OCI-LY3 (cell line): ENCODE measurements at regions not wholly inside any gene's neighbourhood (a gene's known extent, or its start where the extent isn't known, plus 50 kb on each side); places are given as distances from the start of the nearest gene placed in this dataset.

Source experiments
- EZH2phosphoT487 ChIP-seq: fragments of 200-600 bp; shearing (Covaris generic); IDR thresholded peaks from 2 replicates; pipeline ENCODE4 v1.6.1; 2018; ENCODE audit warnings: antibody characterized with exemption, mixed run types, low read depth
- TF ChIP-seq, protein P1 (sequence below): fragments of 200-600, 300-600 bp; sonication (generic); IDR thresholded peaks from 2 replicates; pipeline ENCODE4 v1.5.1; 2014; ENCODE audit warnings: antibody characterized with exemption, low read length, low read depth

DNA sequence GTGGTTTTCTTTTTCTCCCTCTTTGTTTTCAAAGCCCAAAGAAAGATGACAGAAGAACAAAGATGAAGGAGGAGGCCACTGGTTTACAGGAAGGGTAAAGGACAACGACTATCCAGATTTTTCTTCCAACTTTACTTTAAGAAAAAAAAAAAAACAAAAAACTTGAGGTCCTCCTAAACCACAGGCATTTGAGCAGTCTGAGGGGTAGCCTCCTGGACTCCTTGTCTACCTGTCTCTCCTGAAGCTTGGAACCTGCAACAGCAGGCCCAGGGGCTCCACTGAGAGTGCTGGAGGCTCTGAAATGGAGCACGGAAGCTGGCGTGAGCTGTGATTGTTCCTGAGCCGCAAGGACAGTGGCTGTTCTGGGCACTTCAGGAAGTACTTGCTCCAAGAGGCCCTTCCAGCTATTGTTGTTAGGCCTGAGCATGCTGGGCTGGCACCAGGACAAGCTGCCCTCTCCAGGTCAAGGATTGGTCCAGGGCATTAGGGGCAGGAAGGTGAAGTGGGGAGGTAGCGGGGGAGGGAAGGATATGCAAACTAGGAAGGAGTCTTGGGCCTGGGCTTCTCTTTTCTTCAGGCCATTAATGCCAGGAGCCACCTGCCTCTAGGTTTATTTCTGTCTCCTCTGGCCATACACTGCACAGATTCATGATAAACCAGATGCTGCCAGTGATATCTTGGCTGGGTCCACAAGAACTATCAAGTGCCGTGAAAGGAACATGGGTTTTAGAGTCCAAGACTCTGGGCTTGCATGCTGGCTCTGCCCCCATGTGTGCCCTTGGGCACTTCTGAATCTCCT lies 147.3 kb downstream of the CCDC34 start:
- TF ChIP-seq, protein P1, sequence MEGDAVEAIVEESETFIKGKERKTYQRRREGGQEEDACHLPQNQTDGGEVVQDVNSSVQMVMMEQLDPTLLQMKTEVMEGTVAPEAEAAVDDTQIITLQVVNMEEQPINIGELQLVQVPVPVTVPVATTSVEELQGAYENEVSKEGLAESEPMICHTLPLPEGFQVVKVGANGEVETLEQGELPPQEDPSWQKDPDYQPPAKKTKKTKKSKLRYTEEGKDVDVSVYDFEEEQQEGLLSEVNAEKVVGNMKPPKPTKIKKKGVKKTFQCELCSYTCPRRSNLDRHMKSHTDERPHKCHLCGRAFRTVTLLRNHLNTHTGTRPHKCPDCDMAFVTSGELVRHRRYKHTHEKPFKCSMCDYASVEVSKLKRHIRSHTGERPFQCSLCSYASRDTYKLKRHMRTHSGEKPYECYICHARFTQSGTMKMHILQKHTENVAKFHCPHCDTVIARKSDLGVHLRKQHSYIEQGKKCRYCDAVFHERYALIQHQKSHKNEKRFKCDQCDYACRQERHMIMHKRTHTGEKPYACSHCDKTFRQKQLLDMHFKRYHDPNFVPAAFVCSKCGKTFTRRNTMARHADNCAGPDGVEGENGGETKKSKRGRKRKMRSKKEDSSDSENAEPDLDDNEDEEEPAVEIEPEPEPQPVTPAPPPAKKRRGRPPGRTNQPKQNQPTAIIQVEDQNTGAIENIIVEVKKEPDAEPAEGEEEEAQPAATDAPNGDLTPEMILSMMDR, result no peak
- TF ChIP-seq EZH2phosphoT487, result no peak
